ENCODE measurements at regions not wholly inside any gene's neighbourhood (a gene's known extent, or its start where the extent isn't known, plus 50 kb on each side); places are given as distances from the start of the nearest gene placed in this dataset.
"Not testable (repeated sequence)": the region's sequence is repeated elsewhere in the genome, so short reads cannot be mapped to it uniquely, and the experiment has no call there.

DNA sequence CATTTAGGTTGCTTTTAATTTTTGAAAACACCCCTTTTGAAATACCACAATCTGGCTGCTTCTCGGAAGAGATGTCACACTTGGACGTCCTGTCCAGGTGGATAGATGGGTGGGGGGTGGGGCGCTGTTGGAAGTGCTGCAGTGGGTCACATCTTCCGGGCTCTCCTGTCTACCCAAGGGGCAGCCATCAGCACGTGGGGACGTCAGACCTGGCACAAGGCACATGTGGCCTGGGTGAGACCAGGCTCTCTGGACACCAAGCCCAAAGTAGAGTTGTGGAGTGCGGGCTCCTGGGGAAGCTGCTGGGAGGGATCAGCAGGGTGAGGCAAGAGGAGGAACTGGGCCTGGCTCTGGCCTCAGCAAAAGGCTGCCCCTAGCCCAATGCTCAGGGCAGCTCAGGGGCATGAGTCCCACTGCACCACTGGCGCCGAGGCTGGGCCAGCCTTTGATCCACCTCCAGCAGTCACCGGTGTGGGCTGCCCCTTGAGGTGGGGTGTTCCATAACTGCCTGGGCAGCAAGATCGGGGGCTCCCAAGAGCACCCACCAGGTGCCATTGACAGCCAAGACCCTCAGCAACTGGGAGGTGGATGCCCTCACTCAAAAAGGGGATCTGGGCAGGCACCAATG is 68.6 kb upstream of the CCND1 start:
- DNase-seq (ENCODE audit: low read depth), result no peak

DNA sequence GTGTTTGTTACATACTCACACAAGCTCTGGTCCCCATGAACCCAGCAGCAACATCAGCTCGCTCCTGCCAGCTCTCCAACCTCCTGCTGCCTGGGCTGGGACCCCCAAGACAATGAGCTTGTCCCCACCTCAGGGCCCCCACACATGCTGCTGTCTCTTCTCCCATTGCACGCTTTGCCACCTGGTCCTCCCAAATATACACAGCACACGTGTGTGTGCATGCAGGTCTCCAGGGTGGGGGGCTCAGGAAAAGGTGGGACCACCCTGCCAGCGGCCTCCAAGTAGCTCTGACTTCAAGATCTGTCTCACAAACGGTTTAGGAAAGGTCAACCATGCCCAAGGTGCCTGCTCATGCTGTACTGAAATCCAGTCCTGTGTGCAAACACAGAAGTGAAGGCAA is 68.1 kb upstream of the CCND1 start:
- DNase-seq (ENCODE audit: low read depth), result no peak

- no peak for DNase-seq (ENCODE audit: low read depth)
These were observed 67.0 kb upstream of the CCND1 start for GRCh38 chr11:69573761-69574607.

DNA sequence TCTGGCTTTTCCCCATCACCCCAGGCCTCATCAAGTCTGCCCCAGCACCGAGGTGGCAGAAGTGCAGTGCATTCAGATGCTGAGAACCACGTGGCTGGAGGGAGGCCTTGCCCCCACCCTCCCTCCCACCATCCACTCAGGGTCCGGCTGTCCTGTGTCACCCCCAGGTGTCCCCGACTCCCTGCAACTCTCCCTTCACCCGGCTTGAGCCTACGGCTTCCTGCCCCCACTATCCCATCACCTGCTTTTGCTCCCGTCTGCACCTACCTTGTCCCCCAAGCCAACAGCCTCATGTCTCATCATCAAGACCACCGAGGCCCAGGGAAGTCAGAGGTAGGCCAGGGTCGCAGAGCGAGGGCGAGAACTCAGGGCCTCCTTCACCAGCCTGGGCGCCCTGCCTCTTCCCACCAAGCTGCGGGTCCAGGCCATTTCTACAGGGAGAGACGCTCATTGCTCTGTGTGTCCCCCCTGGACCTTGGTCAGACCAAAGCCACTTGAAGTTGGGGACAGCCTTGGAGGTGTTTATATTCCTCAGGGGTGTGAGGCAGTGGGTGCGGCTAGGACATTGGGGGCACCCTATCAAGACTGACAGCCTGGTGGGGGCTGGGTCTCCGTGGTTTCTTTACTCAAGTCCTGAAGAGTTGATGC is 66.2 kb upstream of the CCND1 start:
- no peak for DNase-seq (ENCODE audit: low read depth)

GRCh38 chr11:69575296-69576068 is 65.5 kb upstream of the CCND1 start:
- no peak for DNase-seq (ENCODE audit: low read depth)

GRCh38 chr11:69576069-69576782 is 64.7 kb upstream of the CCND1 start:
- DNase-seq (ENCODE audit: low read depth), result no peak

DNA sequence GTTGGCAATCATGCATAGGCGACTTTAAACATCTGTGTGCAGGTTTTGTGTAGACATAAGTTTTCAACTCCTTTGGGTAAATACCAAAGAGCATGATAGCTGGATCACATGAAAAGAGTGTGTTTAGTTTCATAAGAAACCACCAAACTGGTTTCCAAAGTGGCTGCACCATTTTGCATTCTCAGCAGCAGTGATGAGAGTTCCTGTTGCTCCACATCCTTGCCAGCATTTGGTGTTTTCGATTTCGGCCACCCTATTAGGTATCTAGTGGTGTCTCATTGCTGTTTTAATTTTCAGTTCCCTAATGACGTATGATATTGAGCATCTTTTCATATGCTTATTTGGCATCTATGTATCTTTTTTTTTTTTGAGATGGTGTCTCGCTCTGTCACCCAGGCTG is 62.8 kb upstream of the CCND1 start:
- DNase-seq (ENCODE audit: low read depth), result no peak

- no peak for DNase-seq (ENCODE audit: low read depth)
These were observed 60.4 kb upstream of the CCND1 start for GRCh38 chr11:69580529-69580928.

DNA sequence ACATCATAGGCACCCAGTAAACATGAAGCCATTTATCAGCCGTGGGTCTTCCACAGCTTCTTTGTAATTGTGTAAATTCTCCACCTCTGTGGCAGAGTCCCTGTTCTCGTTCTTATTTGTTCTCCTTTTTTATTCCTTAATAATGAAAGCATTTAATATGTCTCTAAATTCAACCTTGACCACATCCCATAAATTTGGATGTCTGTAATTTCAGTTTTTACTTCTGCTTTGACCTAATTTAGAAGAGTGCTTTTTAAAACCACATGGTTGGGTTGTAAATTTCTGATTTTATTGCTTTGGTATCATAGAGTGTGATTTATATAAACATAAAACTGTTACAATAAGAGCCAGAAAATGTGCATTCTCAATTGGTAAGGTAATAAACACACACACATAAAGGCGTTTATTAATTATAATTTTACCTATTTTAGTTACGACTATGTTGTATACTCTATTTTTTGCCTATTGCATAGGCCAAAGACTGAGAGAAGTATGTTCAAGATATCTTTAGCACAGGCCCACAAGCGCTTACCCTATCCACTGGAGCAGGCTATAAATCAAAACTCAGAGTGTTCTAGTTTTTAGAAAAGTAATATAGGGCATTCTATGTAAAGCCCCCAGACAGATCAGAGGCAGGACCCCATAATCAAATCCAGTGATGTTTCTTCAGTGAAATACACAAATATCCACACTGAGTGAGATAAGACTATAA is 58.0 kb upstream of the CCND1 start:
- no peak for DNase-seq (ENCODE audit: low read depth)

- no peak for DNase-seq (ENCODE audit: low read depth)
These were observed 56.8 kb upstream of the CCND1 start for GRCh38 chr11:69584160-69584559.

DNA sequence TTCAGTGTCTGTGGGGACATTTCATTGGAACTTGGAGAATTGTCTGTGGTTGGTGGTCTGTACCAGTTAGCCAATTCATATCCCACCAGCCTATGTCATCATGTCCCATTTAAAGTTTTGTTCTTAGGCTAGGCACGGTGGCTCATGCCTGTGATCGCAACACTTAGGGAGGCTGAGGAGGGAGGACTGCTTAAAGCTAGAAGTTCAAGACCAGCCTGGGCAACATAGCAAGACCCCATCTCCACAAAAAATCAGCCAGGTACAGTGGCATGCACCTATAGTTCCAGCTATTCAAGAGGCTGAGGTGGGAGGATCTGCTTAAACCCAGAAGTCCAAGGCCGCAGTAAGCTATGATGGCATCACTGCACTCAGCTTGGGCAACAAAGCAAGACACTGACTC is 55.6 kb upstream of the CCND1 start:
- DNase-seq (ENCODE audit: low read depth), result no peak

GRCh38 chr11:69587454-69588090 is 53.4 kb upstream of the CCND1 start:
- DNase-seq (ENCODE audit: low read depth), result peak; percentile 90

DNA sequence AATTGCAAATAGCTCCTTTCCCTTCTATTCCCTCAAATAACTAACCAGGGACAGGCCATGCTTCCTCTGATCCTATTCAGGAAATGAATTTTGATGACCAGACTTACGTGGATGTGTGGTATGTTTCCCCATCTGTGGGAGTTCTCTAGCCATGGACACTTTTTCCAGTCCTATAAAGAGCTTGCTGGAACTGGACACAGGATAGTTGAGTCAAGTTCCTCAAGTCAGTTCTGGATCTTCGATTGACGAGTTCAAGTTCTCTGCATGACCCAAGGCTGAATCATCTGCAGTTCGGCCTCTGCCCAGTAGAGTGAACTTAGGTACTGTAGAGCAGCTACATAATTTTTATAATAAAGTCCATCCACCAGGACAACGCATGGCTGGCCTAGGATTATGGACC is 52.7 kb upstream of the CCND1 start:
- DNase-seq (ENCODE audit: low read depth), result peak; percentile 80

GRCh38 chr11:69590088-69590487 is 50.9 kb upstream of the CCND1 start:
- not testable (repeated sequence) for DNase-seq (ENCODE audit: low read depth)

All from M059J (cell line).